H9 (cell line): ENCODE measurements at regions not wholly inside any gene's neighbourhood (a gene's known extent, or its start where the extent isn't known, plus 50 kb on each side); places are given as distances from the start of the nearest gene placed in this dataset.

Experiments
- DNase-seq: peaks from one replicate; pipeline ENCODE4 v3.0.0-alpha.2; 2017
- H2AFZ ChIP-seq: one replicate; pipeline ENCODE4 v1.6.1; 2013; ENCODE audit warnings: mild to moderate bottlenecking, low read length, control low read depth, moderate library complexity
- H2AK5ac ChIP-seq: 2 replicates; pipeline ENCODE4 v1.6.1; 2013; ENCODE audit warnings: low read length, control low read depth, mixed read lengths; ENCODE audit not compliant: insufficient read length
- H2BK120ac ChIP-seq: one replicate; pipeline ENCODE4 v1.6.1; 2013; ENCODE audit warnings: low read depth, mild to moderate bottlenecking, low read length, control low read depth, inconsistent platforms; ENCODE audit not compliant: poor library complexity, severe bottlenecking
- H2BK12ac ChIP-seq: 2 replicates; pipeline ENCODE4 v1.6.1; 2013; ENCODE audit warnings: low read length, control low read depth, mixed read lengths, low read depth; ENCODE audit not compliant: insufficient read length
- H2BK15ac ChIP-seq: 2 replicates; pipeline ENCODE4 v1.6.1; 2013; ENCODE audit warnings: low read depth, low read length, control low read depth
- H2BK20ac ChIP-seq: one replicate; pipeline ENCODE4 v1.6.1; 2013; ENCODE audit warnings: low read depth, mild to moderate bottlenecking, low read length, control low read depth, inconsistent platforms; ENCODE audit not compliant: poor library complexity, severe bottlenecking
- H2BK5ac ChIP-seq: 2 replicates; pipeline ENCODE4 v1.6.1; 2013; ENCODE audit warnings: low read length, control low read depth, mixed read lengths; ENCODE audit not compliant: insufficient read length
- H3K14ac ChIP-seq: 2 replicates; pipeline ENCODE4 v1.6.1; 2013; ENCODE audit warnings: low read length, control low read depth; ENCODE audit not compliant: insufficient read depth
- H3K18ac ChIP-seq: 2 replicates; pipeline ENCODE4 v1.6.1; 2013; ENCODE audit warnings: low read depth, mild to moderate bottlenecking, mixed read lengths, low read length, control low read depth; ENCODE audit not compliant: insufficient read length
- H3K23ac ChIP-seq: 2 replicates; pipeline ENCODE4 v1.6.1; 2013; ENCODE audit warnings: low read length, control low read depth, mixed read lengths, low read depth; ENCODE audit not compliant: insufficient read length
- H3K23me2 ChIP-seq: 2 replicates; pipeline ENCODE4 v1.6.1; 2013; ENCODE audit warnings: low read depth, mild to moderate bottlenecking, mixed read lengths, low read length, control low read depth; ENCODE audit not compliant: insufficient read length, poor library complexity, severe bottlenecking
- H3K27ac ChIP-seq: 2 replicates; pipeline ENCODE4 v1.5.1; 2013; ENCODE audit warnings: low read length, control low read depth, mixed read lengths, low read depth; ENCODE audit not compliant: insufficient read length
- H3K27me3 ChIP-seq: 2 replicates; pipeline ENCODE4 v1.6.1; 2013; ENCODE audit warnings: low read length, control low read depth, inconsistent platforms; ENCODE audit not compliant: insufficient read depth
- H3K4ac ChIP-seq: 2 replicates; pipeline ENCODE4 v1.6.1; 2013; ENCODE audit warnings: low read depth, mild to moderate bottlenecking, control low read depth, inconsistent platforms, low read length, moderate library complexity
- H3K4me1 ChIP-seq: 2 replicates; pipeline ENCODE4 v1.6.1; 2013; ENCODE audit warnings: low read length, control low read depth, inconsistent platforms; ENCODE audit not compliant: insufficient read depth
- H3K4me2 ChIP-seq: 2 replicates; pipeline ENCODE4 v1.6.1; 2013; ENCODE audit warnings: low read length, control low read depth, mixed read lengths; ENCODE audit not compliant: insufficient read length, insufficient read depth
- H3K56ac ChIP-seq: 2 replicates; pipeline ENCODE4 v1.6.1; 2013; ENCODE audit warnings: low read depth, mild to moderate bottlenecking, mixed read lengths, low read length, control low read depth; ENCODE audit not compliant: insufficient read length
- H3K79me1 ChIP-seq: 2 replicates; pipeline ENCODE4 v1.6.1; 2013; ENCODE audit warnings: low read depth, mild to moderate bottlenecking, moderate library complexity, low read length, control low read depth, inconsistent platforms; ENCODE audit not compliant: insufficient read depth, poor library complexity, severe bottlenecking
- H3K79me2 ChIP-seq: 2 replicates; pipeline ENCODE4 v1.6.1; 2013; ENCODE audit warnings: low read length, control low read depth, inconsistent platforms; ENCODE audit not compliant: insufficient read depth
- H3K9ac ChIP-seq: 2 replicates; pipeline ENCODE4 v1.6.1; 2013; ENCODE audit warnings: low read length, control low read depth, mixed read lengths; ENCODE audit not compliant: insufficient read length; ENCODE audit errors: extremely low read depth
- H3K9me3 ChIP-seq: one replicate; pipeline ENCODE4 v1.6.1; 2013; ENCODE audit warnings: low read depth, low read length, inconsistent platforms; ENCODE audit not compliant: control insufficient read depth
- H3T11ph ChIP-seq: one replicate; pipeline ENCODE4 v1.6.1; 2013; ENCODE audit warnings: mild to moderate bottlenecking, low read length, control low read depth, inconsistent platforms
- H4K20me1 ChIP-seq: one replicate; pipeline ENCODE4 v1.6.1; 2013; ENCODE audit not compliant: control insufficient read depth, insufficient read length, insufficient read depth
- H4K5ac ChIP-seq: 2 replicates; pipeline ENCODE4 v1.6.1; 2013; ENCODE audit warnings: low read depth, mild to moderate bottlenecking, mixed read lengths, low read length, control low read depth; ENCODE audit not compliant: insufficient read length
- H4K8ac ChIP-seq: replicated peaks from 2 replicates; pipeline ENCODE4 v1.6.1; 2013; ENCODE audit warnings: low read length, control low read depth, mixed read lengths, low read depth; ENCODE audit not compliant: insufficient read length
- H4K91ac ChIP-seq: 2 replicates; pipeline ENCODE4 v1.6.1; 2013; ENCODE audit warnings: low read depth, mild to moderate bottlenecking, moderate library complexity, mixed read lengths, low read length, control low read depth; ENCODE audit not compliant: insufficient read length
- H3K27ac Mint-ChIP-seq, 3 experiments: 2 replicates in 2 of 3; 3 replicates in 1 of 3; pipeline ENCODE4 v1.8.0; 2020 to 2021; ENCODE audit warnings: mixed read lengths in 3 of 3, mild to moderate bottlenecking in 1 of 3, moderate library complexity in 1 of 3
- H3K27me3 Mint-ChIP-seq: 2 replicates; pipeline ENCODE4 v1.8.0; 2021; ENCODE audit warnings: low read depth, mild to moderate bottlenecking, moderate library complexity, mixed read lengths
- H3K36me3 Mint-ChIP-seq, 3 experiments: 2 replicates in 2 of 3; 3 replicates in 1 of 3; pipeline ENCODE4 v1.8.0; 2020 to 2021; ENCODE audit warnings: low read depth in 3 of 3, mixed read lengths in 3 of 3; ENCODE audit not compliant: insufficient read depth in 1 of 3
- H3K4me1 Mint-ChIP-seq, 2 experiments: 2 replicates each; pipeline ENCODE4 v1.8.0; 2020; ENCODE audit warnings: mixed read lengths in 2 of 2
- H3K4me3 Mint-ChIP-seq, 2 experiments: 2 replicates in 1 of 2; 3 replicates in 1 of 2; pipeline ENCODE4 v1.8.0; 2020 to 2021; ENCODE audit warnings: mild to moderate bottlenecking in 2 of 2, mixed read lengths in 2 of 2, moderate library complexity in 1 of 2
- H3K9me3 Mint-ChIP-seq, 2 experiments: 2 replicates in 1 of 2; 3 replicates in 1 of 2; pipeline ENCODE4 v1.8.0; 2020; ENCODE audit warnings: mild to moderate bottlenecking in 2 of 2, mixed read lengths in 2 of 2, moderate library complexity in 1 of 2
- WGBS: extraction: QIAGEN DNeasy Blood & Tissue Kit; methylation state at CpG from one replicate; pipeline ENCODE4 v1.1.7; 2013; ENCODE audit warnings: missing lambda C conversion rate, low lambda C conversion rate, mixed read lengths; ENCODE audit not compliant: insufficient read length; ENCODE audit errors: extremely low coverage; 5-methylcytosine and 5-hydroxymethylcytosine counted together
- TF ChIP-seq, protein P1 (sequence below): fragments of 200-600 bp; sonication (generic); conservative IDR thresholded peaks from 3 replicates; pipeline ENCODE4 v1.8.0; 2021; ENCODE audit warnings: antibody characterized with exemption, mild to moderate bottlenecking

DNA sequence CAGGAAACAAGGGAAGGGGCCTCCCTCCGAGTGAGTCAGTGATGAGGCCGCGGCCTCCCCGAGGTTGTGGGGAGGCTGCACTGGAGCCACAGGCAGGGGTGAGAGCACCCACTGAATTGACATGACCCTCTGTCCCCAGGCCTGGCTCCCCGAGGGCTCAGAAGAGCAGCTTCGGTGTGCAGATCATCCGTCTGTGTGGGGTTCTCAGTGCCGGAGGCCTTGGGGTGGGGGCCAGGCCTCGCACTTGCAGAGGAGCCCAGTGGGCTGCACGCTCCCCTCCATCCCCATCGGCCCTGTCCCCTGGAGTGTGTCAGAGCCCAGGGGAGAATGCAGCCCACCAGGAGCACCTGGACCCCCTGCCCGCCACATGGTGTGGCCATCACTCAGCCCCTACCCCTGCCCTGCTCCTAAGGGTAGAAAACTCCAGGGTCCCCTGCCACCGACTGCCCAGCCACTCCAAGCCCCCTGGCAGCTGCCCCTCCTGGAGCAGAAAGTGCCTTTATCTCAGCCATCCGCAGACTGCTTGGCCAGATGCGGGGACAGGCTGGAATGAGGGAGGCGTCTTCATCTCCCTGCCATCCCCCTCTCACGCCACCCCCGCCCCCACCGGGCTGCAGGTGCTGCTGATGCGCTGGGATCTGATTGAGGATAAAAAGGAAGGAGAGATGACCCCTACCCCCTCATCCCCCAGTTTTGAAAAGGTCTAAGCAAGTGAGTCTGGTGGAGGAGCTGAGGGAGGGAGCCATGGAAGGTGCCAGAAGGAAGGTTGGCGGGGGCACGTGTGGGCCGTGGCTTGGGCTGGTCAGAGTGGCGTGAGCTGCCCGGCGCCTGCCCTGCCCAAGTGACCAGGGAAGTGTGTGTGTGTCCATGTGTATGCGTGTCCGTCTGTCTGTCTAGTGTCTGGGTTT lies 358.3 kb downstream of the SEC14L1 start:
- no peak overlapping the region for H3K4me2 ChIP-seq
- no peak overlapping the region for H2AK5ac ChIP-seq
- H3K27ac ChIP-seq = no peak overlapping the region
- H3K14ac ChIP-seq = no peak overlapping the region
- H2BK5ac ChIP-seq = no peak overlapping the region
- H3K23ac ChIP-seq = no peak overlapping the region
- Mint-ChIP-seq H3K9me3 (no peaks in the 10 kb centered on the region; a peak in 2 of 5 replicates), H3K4me3 (no peak overlapping the region; a peak in 1 of 5 replicates), H3K36me3 (peaks cover 24 to 44% (median 38%) of the 10 kb centered on the region in 3 experiments), H3K27me3 (no peaks in the 10 kb centered on the region; the same call in 1 of the 2 replicates), H3K27ac (peak overlapping the region in 1 of 3 experiments; percentile 85; a peak in 1 of 7 replicates), H3K4me1 (peaks cover 1 to 10% of the 10 kb centered on the region in 2 experiments)
- no peak overlapping the region for H3K4ac ChIP-seq
- H3K27me3 ChIP-seq = no peaks in the 10 kb centered on the region
- H3K18ac ChIP-seq = no peak overlapping the region
- H4K91ac ChIP-seq = no peak overlapping the region
- no peak overlapping the region for H2BK20ac ChIP-seq
- H3K23me2 ChIP-seq = peaks cover 2% of the 10 kb centered on the region
- no peak overlapping the region for H3K56ac ChIP-seq
- no CpG with 5 or more reads among the region's 28 CpGs for WGBS
- H4K8ac ChIP-seq = no peak overlapping the region
- H3K4me1 ChIP-seq = no peaks in the 10 kb centered on the region; the same call in 1 of the 2 replicates
- no peak overlapping the region for H2BK12ac ChIP-seq
- H2BK15ac ChIP-seq = no peak overlapping the region
- TF ChIP-seq, protein P1, sequence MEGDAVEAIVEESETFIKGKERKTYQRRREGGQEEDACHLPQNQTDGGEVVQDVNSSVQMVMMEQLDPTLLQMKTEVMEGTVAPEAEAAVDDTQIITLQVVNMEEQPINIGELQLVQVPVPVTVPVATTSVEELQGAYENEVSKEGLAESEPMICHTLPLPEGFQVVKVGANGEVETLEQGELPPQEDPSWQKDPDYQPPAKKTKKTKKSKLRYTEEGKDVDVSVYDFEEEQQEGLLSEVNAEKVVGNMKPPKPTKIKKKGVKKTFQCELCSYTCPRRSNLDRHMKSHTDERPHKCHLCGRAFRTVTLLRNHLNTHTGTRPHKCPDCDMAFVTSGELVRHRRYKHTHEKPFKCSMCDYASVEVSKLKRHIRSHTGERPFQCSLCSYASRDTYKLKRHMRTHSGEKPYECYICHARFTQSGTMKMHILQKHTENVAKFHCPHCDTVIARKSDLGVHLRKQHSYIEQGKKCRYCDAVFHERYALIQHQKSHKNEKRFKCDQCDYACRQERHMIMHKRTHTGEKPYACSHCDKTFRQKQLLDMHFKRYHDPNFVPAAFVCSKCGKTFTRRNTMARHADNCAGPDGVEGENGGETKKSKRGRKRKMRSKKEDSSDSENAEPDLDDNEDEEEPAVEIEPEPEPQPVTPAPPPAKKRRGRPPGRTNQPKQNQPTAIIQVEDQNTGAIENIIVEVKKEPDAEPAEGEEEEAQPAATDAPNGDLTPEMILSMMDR = no peak
- DNase-seq = no peak
- H3K9me3 ChIP-seq = no peaks in the 10 kb centered on the region
- no peaks in the 10 kb centered on the region for H4K20me1 ChIP-seq
- no peak overlapping the region for H2AFZ ChIP-seq
- no peak overlapping the region for H3K9ac ChIP-seq
- H3K79me2 ChIP-seq = no peaks in the 10 kb centered on the region
- H3K79me1 ChIP-seq = no peaks in the 10 kb centered on the region
- H2BK120ac ChIP-seq = no peak overlapping the region
- no peak overlapping the region for H3T11ph ChIP-seq
- no peak overlapping the region for H4K5ac ChIP-seq
